AG10803 (cell line): ENCODE measurements at regions not wholly inside any gene's neighbourhood (a gene's known extent, or its start where the extent isn't known, plus 50 kb on each side); places are given as distances from the start of the nearest gene placed in this dataset.
"Not testable (repeated sequence)": the region's sequence is repeated elsewhere in the genome, so short reads cannot be mapped to it uniquely, and the experiment has no call there.

Source experiments
- DNase-seq: peaks from one replicate; pipeline ENCODE4 v3.0.0; 2010; ENCODE audit warnings: low read depth
- H3K4me3 ChIP-seq: 2 replicates; pipeline ENCODE4 v1.5.1; 2011; ENCODE audit warnings: mild to moderate bottlenecking, low read length, control low read depth
- CTCF ChIP-seq: conservative IDR thresholded peaks from 2 replicates; pipeline ENCODE4 v1.5.1; 2011; ENCODE audit warnings: mild to moderate bottlenecking, low read length, control low read depth, inconsistent platforms

GRCh38 chr13:62162860-62163259 is 747.2 kb upstream of the PCDH20 start:
- DNase-seq = no peak
- H3K4me3 ChIP-seq = no peak overlapping the region
- no peak for TF ChIP-seq CTCF

GRCh38 chr13:62158520-62158919 is 742.9 kb upstream of the PCDH20 start:
- no peak for DNase-seq
- TF ChIP-seq CTCF = no peak
- H3K4me3 ChIP-seq = no peak overlapping the region

GRCh38 chr13:62151724-62152123 is 736.1 kb upstream of the PCDH20 start:
- not testable (repeated sequence) for H3K4me3 ChIP-seq, DNase-seq

- no peak for TF ChIP-seq CTCF
- no peak overlapping the region for H3K4me3 ChIP-seq
- DNase-seq = no peak
Observed at GRCh38 chr13:62142048-62142447, 726.4 kb upstream of the PCDH20 start.

- TF ChIP-seq CTCF = no peak
- no peak overlapping the region for H3K4me3 ChIP-seq
Observed at GRCh38 chr13:62139597-62139996, 723.9 kb upstream of the PCDH20 start.

GRCh38 chr13:62137629-62138405 is 722.2 kb upstream of the PCDH20 start:
- no peak overlapping the region for H3K4me3 ChIP-seq
- TF ChIP-seq CTCF = no peak
- DNase-seq = no peak

More at GRCh38 chr13:62139597-62139996, 723.9 kb upstream of the PCDH20 start:
- no peak for DNase-seq

GRCh38 chr13:62131604-62132003 is 716.0 kb upstream of the PCDH20 start:
- no peak overlapping the region for H3K4me3 ChIP-seq
- DNase-seq = no peak
- TF ChIP-seq CTCF = no peak
